GM18519 (cell line): ENCODE measurements at regions not wholly inside any gene's neighbourhood (a gene's known extent, or its start where the extent isn't known, plus 50 kb on each side); places are given as distances from the start of the nearest gene placed in this dataset.
"Not testable (repeated sequence)": the region's sequence is repeated elsewhere in the genome, so short reads cannot be mapped to it uniquely, and the experiment has no call there.

Experiments used
- ATAC-seq: cut with Tn5 transposase; IDR thresholded peaks from one replicate; pipeline ENCODE4 v1.9.1; 2021; ENCODE audit warnings: mild to moderate bottlenecking, moderate library complexity; ENCODE audit not compliant: unreplicated experiment, low FRiP score

- ATAC-seq: no peak
These were observed 318.6 kb upstream of the PIK3R1 start for GRCh38 chr5:67896930-67897313.

- ATAC-seq: no peak
These were observed 319.1 kb upstream of the PIK3R1 start for GRCh38 chr5:67896311-67896929.

GRCh38 chr5:67889870-67890269 lies 325.7 kb upstream of the PIK3R1 start:
- not testable (repeated sequence) for ATAC-seq

- ATAC-seq: no peak
These were observed 327.8 kb upstream of the PIK3R1 start for GRCh38 chr5:67887748-67888161.

GRCh38 chr5:67886761-67887160 lies 328.8 kb upstream of the PIK3R1 start:
- ATAC-seq: no peak

GRCh38 chr5:67880876-67881275 lies 334.7 kb upstream of the PIK3R1 start:
- ATAC-seq: no peak

- no peak for ATAC-seq
These were observed 335.1 kb upstream of the PIK3R1 start for GRCh38 chr5:67880511-67880805.

GRCh38 chr5:67879620-67880510 lies 335.7 kb upstream of the PIK3R1 start:
- no peak for ATAC-seq

- ATAC-seq: no peak
These were observed 336.6 kb upstream of the PIK3R1 start for GRCh38 chr5:67878933-67879332.

GRCh38 chr5:67876371-67876770 lies 339.2 kb upstream of the PIK3R1 start:
- ATAC-seq: no peak

GRCh38 chr5:67875601-67876000 lies 340.0 kb upstream of the PIK3R1 start:
- ATAC-seq: no peak

- ATAC-seq: no peak
These were observed 341.6 kb upstream of the PIK3R1 start for GRCh38 chr5:67873935-67874334.

- no peak for ATAC-seq
These were observed 344.9 kb upstream of the PIK3R1 start for GRCh38 chr5:67870662-67871061.

- ATAC-seq: not testable (repeated sequence)
These were observed 351.2 kb upstream of the PIK3R1 start for GRCh38 chr5:67864335-67864734.

- no peak for ATAC-seq
These were observed 357.0 kb upstream of the PIK3R1 start for GRCh38 chr5:67858471-67859031.

- ATAC-seq: no peak
These were observed 358.1 kb upstream of the PIK3R1 start for GRCh38 chr5:67857502-67857901.

- no peak for ATAC-seq
These were observed 360.0 kb upstream of the PIK3R1 start for GRCh38 chr5:67855523-67855922.

- not testable (repeated sequence) for ATAC-seq
These were observed 364.6 kb upstream of the PIK3R1 start for GRCh38 chr5:67850906-67851305.

GRCh38 chr5:67844924-67845323 lies 370.6 kb upstream of the PIK3R1 start:
- ATAC-seq: no peak

GRCh38 chr5:67842806-67843205 lies 372.8 kb upstream of the PIK3R1 start:
- no peak for ATAC-seq

- not testable (repeated sequence) for ATAC-seq
These were observed 378.3 kb upstream of the PIK3R1 start for GRCh38 chr5:67837225-67837624.

GRCh38 chr5:67836496-67836895 lies 379.1 kb upstream of the PIK3R1 start:
- ATAC-seq: not testable (repeated sequence)
